Fibroblast of lung (primary cell): ENCODE measurements at regions not wholly inside any gene's neighbourhood (a gene's known extent, or its start where the extent isn't known, plus 50 kb on each side); places are given as distances from the start of the nearest gene placed in this dataset.

Source experiments
- CTCF ChIP-seq, 2 donors: IDR thresholded peaks in 1 of 2; conservative IDR thresholded peaks in 1 of 2; 1 replicate in 1 of 2; 2 replicates in 1 of 2; pipeline ENCODE4 v1.5.1; 2011 to 2012; ENCODE audit warnings: low read length in 2 of 2, control low read depth in 1 of 2, inconsistent platforms in 1 of 2, low read depth in 1 of 2, mild to moderate bottlenecking in 1 of 2
- EZH2 ChIP-seq: IDR thresholded peaks from 2 replicates; pipeline ENCODE4 v1.5.1; 2012; ENCODE audit warnings: low read length, control low read depth, mild to moderate bottlenecking; ENCODE audit errors: missing control alignments

DNA sequence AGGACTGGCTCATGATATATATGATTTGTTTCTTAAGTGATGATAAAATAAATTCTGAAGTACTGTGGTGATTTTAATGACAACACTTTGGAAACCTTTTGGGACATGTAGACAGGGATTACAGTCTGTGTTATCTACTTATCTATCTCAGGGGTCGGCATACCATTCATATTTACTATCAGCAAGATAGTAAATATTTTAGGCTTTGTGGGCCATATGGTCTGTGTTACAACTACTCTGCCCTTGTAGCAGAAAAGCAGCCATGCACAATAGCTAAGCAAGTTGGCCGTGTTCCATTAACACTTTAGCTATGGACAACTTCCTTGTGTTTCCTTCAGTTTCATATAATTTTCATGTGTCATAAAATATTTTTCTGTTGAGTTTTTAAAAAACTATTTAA lies 97.8 kb upstream of the PRPS1L1 start:
- TF ChIP-seq CTCF (conservative IDR thresholded peaks at IDR 0.05 in 1 of 2, IDR thresholded peaks at IDR 0.05 in 1 of 2; ENCODE audit: low read depth in 1 of 2, low read length in 2 of 2) (no peak), EZH2 (no peak)
